HG03460 (cell line): ENCODE measurements at regions not wholly inside any gene's neighbourhood (a gene's known extent, or its start where the extent isn't known, plus 50 kb on each side); places are given as distances from the start of the nearest gene placed in this dataset.

Experiments
- ATAC-seq: cut with Tn5 transposase; IDR thresholded peaks from one replicate; pipeline ENCODE4 v1.9.1; 2021; ENCODE audit not compliant: unreplicated experiment

DNA sequence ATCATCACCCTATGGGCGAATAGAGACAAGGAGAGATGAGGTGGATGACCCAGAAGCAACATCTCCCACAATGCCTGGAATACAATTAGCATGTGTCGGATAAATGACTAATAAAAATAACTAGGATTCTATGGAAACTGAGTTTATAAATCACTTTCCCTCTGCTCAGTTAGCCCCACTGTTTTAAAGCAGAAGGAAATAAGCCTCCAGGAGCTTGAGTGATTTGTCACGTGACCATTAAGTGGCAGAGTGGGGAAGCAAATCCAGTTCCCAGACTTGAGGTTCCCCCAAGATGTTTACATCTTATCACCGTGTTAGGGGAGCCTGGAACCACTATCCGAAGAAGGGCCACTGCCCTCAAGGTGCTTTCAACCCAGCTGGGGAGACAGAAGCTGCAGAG, 136.5 kb upstream of the CCND2 start:
- ATAC-seq, result no peak

DNA sequence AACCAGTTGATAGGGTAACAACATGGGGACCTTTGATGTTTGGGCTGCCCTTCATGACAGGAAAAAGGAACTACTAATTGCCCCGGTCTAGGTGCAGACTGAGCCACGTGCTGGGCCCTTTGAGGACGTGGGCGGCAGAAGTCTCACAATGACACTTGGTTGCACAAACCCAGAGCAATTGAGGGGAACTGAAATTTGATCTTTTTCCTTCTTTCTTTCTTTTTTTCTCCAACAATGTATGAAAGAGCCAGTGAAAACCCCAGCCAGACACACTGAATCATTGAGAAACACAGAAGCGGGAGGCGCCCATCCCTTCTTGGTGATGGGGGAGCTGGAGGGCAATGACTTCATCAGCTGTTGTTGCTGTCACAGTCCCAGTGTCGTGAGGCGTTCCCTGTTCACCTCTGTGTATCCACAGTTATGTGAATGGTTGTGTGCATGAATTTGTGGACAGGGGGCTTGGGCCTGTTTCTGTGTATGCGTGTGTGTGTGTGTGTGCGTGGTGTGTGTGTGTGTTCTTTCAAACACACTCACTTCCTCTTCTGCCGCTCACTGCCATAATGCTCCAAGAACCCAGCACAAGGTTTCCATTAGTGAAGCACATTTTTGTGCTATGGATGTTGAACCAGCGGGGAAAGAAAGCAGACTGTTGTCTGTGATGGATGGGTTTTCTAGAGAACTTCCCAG, 137.5 kb upstream of the CCND2 start:
- ATAC-seq, result peak; percentile 71

DNA sequence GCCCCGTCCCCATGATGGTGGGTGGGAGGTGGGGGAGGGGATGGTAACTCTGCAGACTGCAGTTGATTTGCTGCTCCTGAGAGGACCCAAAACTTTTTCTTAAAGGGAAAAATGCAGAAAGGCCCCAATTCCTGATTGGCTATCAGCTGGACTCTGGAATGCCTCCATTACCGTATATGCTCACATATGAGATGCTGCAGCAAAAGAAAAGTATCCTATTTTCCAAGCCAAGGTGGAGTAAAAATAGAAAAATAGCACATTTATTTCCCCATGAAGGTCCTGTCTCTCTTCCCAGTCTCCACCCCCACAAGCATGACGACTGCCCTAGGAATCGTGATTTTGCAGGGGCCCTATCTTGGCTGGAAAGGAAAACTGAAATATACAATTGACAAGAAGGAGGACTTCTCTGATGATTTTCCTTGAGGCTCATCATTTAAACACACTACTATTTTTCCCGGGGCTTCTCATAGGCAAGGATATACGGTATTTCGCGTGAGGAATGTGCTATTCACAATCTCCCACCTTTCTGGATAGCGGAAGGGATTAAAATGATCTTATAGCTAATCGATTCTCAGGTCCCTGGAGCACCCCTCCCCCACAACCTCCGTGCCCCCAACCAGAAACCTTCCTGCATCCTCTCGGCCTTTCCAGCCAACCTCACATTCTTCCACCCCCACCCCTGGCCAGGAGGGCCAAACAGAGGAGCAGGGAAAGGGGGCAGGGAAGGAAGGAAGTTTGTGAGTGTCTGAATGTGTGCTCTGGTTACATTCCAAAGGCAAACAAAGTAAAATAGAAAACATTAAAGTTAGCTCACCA, 138.9 kb upstream of the CCND2 start:
- no peak for ATAC-seq

DNA sequence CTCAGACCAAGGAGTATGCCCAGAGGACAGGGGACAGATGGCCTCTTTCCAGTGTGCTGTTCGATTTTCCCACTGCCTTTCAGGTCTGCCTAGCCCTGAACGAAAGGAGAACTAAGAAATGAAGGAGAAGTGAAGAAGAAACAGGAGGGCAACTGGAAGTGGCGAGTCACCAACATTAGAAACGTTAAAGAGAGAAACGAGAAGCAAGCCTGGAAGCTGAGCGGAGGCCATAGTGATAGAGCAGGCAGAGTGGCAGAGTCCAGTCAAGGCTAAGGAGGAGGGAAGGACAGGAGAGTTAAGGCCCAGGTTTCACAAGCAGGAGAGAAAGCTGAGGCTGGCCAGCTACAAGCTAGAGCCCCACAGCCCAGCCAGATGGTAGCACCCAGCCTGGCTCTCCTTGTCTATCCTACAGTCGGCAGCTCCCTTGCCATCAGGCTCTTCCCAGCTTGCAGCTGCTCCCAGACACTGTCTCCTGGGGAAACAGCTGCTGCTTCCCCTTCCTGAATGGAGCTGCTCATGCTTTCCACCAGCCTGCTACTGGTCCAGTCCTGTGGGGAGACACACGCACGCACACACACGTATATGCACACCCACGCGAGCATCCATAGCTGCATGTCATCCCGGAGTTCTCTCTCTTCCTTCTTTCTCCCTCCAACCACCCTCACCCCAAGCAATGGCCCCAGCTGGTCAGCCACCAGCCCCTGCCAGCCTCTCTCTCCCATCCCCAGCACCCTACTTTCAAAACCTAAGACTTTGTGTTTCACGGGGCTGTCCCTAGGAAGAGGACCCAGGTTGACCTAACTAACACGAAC, 139.7 kb upstream of the CCND2 start:
- ATAC-seq, result no peak

DNA sequence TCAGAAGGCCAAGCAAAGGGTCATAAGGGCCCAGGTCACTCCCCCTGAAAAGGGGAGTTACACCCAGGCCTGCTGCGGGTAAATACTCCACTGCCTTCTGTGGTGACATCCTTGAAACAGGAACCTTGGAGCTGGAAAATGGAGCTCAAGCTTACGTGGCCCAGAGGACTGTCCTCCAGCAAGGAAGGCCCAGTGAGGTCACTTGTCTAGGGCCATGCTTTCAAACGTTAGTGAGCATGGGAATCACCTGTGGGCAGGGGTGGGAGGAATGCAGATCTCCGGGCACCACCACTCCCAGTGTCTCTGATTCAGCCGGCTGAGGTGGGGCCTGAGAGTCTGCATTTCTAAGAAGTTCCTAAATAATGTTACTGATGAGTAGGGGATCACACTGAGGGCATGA, 140.5 kb upstream of the CCND2 start:
- ATAC-seq, result no peak

DNA sequence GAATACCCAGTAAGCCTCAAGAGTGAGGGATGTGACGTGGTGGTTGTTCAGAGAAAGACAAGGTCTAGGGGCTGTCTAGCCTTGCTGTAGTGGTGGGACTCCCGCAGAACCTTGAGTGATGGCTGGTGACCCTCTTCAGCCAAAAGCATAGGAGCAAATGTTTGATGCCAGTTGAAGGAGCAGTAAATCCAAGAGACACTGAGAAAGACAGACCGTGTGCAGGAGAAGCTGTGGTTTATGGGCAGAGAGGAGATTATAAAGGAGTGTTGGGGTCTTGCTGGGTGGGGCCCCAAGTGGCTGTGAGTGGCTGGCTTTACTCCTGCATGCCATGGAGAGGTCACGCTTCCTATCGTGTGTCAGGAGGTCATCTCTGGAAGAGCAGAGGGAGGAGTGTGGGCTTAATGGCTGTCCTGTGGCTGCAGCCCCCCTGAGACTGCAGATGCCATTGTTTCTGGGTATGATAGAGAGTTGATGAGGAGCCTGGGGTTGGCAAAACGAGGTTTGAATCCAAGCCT, 152.0 kb upstream of the CCND2 start:
- no peak for ATAC-seq

DNA sequence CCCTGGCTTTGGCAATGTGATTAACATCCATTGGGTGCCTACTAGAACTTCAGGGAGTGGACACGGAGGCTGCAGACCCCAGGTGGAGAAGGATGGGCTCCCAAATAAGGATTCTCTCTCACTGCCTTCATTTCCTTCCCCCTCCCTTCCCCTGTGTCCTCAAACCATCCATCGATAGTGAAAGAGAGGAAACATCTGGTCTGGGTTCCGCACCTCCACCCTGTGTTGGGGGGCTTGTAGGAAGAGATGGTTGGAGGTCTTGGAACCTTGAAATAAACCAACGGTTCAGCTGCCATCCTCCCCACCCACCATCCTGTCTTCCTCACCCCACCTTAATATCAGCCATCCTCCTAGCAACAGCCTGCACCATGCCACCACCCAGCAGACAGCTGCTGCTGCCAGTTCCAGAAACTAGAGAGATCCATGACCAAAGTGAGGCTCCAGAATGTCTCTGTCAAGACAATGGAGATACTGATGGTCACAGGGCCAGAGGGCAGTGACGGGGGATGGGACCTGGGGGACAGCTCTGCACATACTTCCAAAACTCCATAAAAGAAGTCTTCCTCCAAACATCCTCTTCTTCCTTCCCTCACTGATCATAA, 153.1 kb upstream of the CCND2 start:
- no peak for ATAC-seq

DNA sequence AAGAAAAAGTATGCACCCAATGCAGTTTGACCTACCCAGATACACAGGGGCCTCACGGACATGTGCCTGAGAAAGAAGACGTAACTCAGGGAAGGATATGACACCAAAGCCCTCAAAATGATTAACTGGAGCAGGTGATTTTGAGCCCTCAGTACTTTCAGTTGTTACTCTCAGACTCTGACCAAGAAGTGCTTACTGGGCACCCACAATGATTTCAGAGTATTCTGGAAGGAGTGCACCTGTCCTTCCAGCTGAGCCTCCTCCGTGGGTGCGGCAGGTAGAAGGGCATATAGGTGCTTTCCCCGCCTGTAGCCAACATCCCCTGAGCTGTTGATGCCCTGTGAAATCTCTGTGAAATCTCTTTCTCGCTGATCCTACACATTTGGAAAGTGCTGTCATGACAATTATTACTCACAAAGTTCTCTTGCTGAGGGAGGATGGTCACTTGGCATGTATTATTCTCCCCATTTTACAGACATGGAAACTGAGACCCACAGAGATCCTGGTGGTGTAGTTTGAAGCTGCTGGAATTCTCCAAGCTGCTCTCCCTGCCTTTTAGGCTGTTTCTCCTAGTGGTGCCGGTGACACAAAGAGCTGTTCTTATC, 154.3 kb upstream of the CCND2 start:
- peak; percentile 78 for ATAC-seq

DNA sequence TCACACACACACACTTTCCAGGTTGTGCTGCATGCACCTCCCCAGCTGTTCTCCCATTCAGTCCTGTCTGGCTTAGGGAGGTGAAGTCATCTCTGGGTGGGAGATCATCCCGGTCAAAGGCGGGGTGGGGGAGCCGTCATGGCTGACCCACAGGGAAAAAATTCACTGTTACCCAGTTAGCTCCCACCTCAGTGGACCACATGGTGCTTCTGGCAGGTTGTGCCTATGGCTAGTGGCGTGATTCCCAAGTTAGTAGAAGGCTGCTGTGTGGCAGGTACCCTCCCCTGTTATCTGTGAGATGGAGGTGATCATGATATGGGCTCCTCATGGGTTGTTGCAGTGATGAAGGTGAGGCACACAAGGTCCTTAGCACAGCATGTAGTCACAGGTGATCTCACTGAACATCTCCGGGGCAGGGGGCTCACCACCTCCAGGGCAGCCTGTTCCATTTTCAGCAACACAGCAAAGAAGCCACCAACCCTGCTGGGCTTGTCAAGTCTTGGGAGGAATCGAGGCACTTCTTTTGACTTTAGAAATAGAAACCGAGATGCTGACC, 154.9 kb upstream of the CCND2 start:
- peak; percentile 5 for ATAC-seq

DNA sequence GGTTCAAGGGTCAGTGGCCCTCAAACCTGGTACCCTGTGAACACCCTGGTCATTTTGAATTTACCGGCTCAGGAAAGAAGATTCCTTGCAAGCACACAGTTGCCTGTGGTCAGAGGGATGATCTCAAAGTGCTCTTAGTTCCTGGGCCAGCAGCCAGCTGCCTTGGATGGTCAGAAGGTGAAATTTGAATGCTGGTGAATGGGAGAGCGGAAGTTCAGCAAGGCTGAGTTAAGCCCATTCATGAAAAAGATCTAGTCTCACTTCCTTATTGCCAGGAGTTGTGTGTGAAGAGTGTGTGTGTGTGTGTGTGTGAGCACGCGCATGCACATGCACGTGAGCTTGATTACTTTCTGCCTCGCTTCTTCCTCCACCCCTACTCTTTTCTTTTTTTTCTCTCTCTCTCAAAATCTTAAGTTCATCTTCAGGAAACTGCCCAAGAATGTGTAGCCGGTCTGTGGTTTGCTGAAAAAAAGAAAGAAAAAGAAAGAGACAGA, 155.5 kb upstream of the CCND2 start:
- peak; percentile 32 for ATAC-seq

DNA sequence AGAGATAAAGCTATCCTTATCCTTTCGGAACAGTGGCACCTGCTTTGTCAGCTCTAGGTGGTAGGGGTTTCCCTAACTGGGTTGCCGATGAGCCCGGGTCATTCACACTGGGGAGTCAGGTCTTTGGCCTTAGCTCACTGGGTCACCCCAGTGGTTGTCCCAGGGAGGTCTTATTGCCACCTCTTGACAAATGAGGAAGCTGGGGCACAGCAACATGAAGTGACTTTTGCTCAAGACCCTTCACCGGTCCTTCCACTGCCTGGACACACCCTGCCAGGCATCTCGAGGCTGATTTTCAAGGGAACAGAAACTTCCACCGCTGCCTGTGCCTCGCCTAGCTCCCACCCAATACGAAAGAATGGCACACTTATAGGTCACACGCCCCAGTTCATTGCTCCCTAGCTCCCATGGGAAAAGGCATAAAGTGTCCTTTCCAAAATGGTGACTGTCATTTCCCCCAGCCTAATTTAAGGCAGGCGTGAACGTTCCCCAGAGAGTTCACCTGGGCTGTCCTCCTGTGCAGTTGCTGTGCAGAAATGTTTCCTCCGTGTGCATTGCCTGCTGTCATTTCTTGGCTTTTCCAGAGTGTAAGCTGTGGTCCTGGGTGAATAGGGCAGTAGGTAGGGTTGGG, 156.1 kb upstream of the CCND2 start:
- peak; percentile 8 for ATAC-seq

DNA sequence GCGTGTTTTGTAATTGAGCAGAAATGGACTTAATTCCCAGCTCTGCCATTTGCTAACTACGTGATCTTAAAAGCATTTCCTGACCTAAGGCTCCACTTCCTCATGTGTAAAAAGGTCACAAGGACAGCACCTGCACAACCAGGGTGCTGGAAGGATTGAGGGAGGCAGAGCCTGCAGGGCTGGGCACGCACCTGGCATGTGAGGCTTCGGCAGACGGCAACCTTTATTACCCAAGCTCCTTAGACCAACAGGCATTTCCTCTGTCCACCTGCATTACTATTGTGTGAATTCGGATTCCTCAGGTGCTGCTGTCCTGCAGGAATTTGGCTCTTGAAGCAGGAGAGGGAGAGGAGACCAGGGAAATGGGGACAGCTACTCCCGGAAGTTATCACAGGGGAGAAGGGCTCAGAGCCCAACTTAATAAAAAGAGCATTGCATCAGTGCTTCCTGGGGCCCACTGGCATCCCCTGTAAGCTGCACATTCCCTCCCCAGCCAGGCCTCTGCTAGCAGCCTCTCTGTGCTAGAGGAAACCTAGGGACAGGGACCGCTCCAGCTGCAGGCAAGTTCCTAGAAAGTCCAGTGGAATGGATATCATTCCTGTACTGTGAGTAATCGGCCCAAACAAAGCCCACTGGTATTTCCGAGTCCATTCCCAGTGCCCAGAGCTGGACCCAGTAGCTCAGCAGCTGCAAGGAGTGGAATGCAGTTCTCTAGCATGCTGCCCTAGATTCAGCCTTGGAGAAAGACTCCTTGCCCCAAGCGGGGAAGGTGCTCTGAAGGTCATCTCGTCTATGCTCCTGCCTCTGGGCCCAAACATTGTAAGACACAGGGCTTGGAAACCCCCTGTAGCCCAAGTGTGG, 157.1 kb upstream of the CCND2 start:
- no peak for ATAC-seq

DNA sequence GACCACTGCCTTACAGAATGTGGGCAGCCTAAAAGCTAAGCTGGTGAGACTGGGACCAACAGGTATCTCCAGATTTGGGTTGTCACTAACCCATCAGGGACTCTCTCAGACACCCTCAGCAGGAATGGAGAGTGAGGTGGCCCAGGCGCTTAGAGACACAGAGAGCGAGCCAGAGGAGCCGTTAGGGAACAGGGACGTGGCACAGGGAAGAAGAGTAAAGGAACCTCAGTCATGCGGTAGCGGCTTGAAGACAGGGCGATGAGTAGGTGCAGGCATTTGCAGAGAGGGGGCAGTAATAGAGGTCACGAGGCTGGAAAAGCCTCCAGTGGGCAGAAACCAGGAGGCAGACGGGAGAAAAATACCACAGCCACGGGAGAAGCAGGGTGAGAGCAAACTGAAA, 158.0 kb upstream of the CCND2 start:
- ATAC-seq, result no peak

DNA sequence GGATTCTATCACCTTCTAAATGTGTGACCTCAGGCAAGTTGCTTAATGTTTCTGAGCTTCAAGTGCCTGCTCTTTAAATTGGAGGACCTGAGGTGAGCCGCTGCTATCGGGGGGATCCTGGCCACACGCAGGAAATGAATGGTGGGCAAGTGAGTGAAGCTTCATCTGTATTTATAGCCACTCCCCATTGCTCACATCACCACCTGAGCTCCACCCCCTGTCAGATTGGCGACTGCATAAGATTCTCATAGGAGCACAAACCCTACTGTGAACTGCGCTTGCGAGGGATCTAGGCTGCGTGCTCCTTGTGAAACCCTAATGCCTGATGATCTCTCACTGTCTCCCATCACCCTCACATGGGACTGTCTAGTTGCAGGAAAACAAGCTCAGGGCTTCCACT, 158.6 kb upstream of the CCND2 start:
- no peak for ATAC-seq

DNA sequence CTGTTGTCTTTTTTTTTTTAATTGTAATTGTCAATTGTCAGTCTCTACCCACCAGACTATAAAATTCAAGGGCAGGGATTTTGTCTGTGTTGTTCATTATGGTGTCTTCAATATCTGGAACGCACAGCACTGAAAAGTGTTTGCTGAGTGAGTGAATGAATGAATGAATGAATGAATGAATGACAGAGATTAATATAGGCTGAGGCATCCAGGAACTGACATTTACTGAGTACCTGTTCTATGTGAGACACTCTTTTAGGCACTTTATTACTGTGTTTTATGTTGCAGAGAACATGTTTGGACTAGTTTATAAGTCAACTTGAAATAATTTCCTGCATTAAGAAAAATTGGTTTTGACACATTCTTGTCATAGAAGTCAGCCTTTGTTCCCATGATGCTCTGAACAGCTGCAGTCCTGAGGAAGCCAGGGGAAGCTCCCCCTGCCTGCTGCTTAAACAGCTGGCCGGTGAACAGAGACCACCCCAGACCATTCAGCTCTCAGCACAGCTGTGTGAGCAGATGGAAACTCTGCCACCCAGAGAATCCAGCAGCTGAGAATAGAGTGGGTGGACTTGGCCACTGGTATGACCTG, 160.7 kb upstream of the CCND2 start:
- ATAC-seq, result no peak

DNA sequence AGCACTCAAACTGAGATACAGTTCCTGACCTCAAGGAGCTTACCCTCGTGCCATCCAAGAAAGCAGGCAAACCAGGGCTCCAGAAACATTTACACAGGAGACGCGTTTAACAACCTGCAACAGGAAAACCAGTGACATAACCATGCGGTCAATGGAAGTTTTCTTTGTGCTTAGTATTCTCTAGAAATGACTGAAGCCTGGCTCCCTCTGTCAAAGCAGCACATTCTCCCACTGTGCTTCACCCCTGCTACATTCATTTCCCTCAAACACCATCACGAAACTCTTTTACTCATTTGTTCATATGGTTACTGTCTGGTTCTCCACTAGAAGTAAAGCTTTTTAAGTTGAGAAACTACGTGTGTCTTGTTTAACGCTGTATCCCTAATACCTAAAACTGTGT, 161.3 kb upstream of the CCND2 start:
- ATAC-seq, result no peak

DNA sequence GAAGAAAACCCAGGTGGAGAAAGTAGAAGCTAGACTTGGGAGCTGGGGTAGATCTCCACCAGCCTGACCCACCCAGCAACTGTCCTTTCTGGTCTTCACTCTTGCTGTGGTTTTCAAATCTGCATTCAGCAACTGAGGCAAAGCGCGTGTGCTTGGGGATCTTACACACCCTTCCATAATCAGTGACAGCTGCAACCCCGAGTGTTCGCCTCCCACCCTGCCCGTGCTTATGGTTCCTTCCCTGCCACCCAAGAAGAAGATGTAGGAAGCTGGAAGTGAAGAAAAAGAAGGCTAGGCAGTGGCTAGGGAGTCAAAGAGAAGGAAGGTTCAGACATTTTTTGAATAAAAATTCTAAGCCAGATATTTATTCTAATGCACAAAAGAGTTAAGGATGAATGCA, 162.6 kb upstream of the CCND2 start:
- ATAC-seq, result no peak

DNA sequence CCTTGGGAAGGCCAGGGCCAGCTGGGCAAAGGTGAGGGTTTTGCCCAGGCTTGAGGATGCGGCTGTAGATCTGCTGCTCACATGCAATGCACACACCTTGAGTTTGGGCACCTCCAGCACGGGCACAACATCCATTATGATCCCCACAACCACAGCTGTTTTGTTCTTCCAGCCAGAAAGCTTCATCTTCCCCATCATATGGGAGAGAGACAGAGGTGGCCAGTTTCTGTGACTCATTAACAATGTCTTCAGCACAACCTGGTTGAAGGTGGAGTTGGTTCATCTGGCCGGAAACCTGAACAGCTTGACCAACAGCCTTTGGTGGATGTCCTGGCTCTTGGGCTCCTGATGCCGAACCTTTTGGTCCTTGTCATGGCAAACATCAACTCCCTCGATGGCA, 163.7 kb upstream of the CCND2 start:
- ATAC-seq, result no peak
